ENCODE measurements at regions not wholly inside any gene's neighbourhood (a gene's known extent, or its start where the extent isn't known, plus 50 kb on each side); places are given as distances from the start of the nearest gene placed in this dataset.

- TF ChIP-seq USF2 (IDR thresholded peaks at IDR 0.05; ENCODE audit: borderline replicate concordance, low read depth, low read length) (no peak), SMC3 (IDR thresholded peaks at IDR 0.05; ENCODE audit: low read depth, low read length) (peak; percentile 57), GABPA (IDR thresholded peaks at IDR 0.05; ENCODE audit: low read depth) (no peak), PBX3 (IDR thresholded peaks at IDR 0.05) (no peak), TEAD4 (IDR thresholded peaks at IDR 0.05; ENCODE audit: borderline replicate concordance, insufficient read depth) (no peak), RCOR1 (IDR thresholded peaks at IDR 0.05; ENCODE audit: low read length) (no peak), FOXM1 (IDR thresholded peaks at IDR 0.05; ENCODE audit: low read depth) (no peak)
These were observed 238.4 kb upstream of the MDFIC2 start (continued) for GRCh38 chr3:70550723-70551319.

GRCh38 chr3:70546679-70547078, 234.2 kb upstream of the MDFIC2 start:
- H3K9me3 ChIP-seq, result no peaks in the 10 kb centered on the region
- WGBS (ENCODE audit: low lambda C conversion rate), result 50% methylated on average over 4 of the region's 4 CpGs
- no peaks in the 10 kb centered on the region for H3K79me2 ChIP-seq (ENCODE audit: insufficient read depth)
- TF ChIP-seq FOSL2 (IDR thresholded peaks at IDR 0.05; ENCODE audit: borderline replicate concordance, low read depth) (no peak), MEF2A (IDR thresholded peaks at IDR 0.05; ENCODE audit: borderline replicate concordance, low read depth) (no peak), RCOR1 (IDR thresholded peaks at IDR 0.05; ENCODE audit: low read length) (no peak), RAD21 (IDR thresholded peaks at IDR 0.05; ENCODE audit: low read length) (no peak), SMC3 (IDR thresholded peaks at IDR 0.05; ENCODE audit: low read depth, low read length) (no peak), CHD2 (IDR thresholded peaks at IDR 0.05; ENCODE audit: low read length, partially characterized antibody) (no peak), RFX5 (IDR thresholded peaks at IDR 0.05; ENCODE audit: low read length) (no peak), USF2 (IDR thresholded peaks at IDR 0.05; ENCODE audit: borderline replicate concordance, low read depth, low read length) (no peak), MXI1 (IDR thresholded peaks at IDR 0.05; ENCODE audit: low read depth, low read length) (no peak)
- H4K20me1 ChIP-seq (ENCODE audit: insufficient read depth), result no peaks in the 10 kb centered on the region
- no peak overlapping the region for H3K27ac ChIP-seq (ENCODE audit: low read depth in 2 of 2, low read length in 1 of 2)
- H3K9ac ChIP-seq, result no peak overlapping the region
- H3K4me1 ChIP-seq (ENCODE audit: control insufficient read depth in 1 of 2, insufficient read depth in 2 of 2, low read depth in 1 of 2, low read length in 1 of 2), result no peaks in the 10 kb centered on the region
- no peak overlapping the region for H2AFZ ChIP-seq (ENCODE audit: low read depth)
- no peaks in the 10 kb centered on the region for H3K36me3 ChIP-seq (replicated peaks in 1 of 2; ENCODE audit: control insufficient read depth in 1 of 2, insufficient read depth in 2 of 2, low read length in 1 of 2)
- ChIA-PET POLR2A (no interaction called here), CTCF (no interaction called here)
- no peaks in the 10 kb centered on the region for H3K27me3 ChIP-seq (ENCODE audit: insufficient read depth)
- DNase-seq, result no peak
- H3F3A ChIP-seq (replicated peaks; ENCODE audit: insufficient read depth), result no peaks in the 10 kb centered on the region
- no peaks in the 10 kb centered on the region for H3K9me2 ChIP-seq
- H3K4me2 ChIP-seq, result no peak overlapping the region
- no peak overlapping the region for H3K4me3 ChIP-seq (ENCODE audit: low read depth in 2 of 2, low read length in 1 of 2)
